Common myeloid progenitor, CD34-positive (primary cell): ENCODE measurements at regions not wholly inside any gene's neighbourhood (a gene's known extent, or its start where the extent isn't known, plus 50 kb on each side); places are given as distances from the start of the nearest gene placed in this dataset.
A peak's percentile ranks its signal among the peaks of the same experiment; 100 is the strongest.

Experiments used
- CTCF ChIA-PET: fragments of 350-600 bp; sonication (Branson Sonifier 250); formaldehyde crosslinking; loops from one replicate; lab custom pipeline; 2021; ENCODE audit warnings: antibody characterized with exemption; lab: Charles Lee
- POLR2A ChIA-PET: fragments of 350-600 bp; sonication (Branson Sonifier 250); formaldehyde crosslinking; loops from one replicate; lab custom pipeline; 2021; ENCODE audit warnings: antibody characterized with exemption; lab: Charles Lee
- DNase-seq, 3 donors: peaks; one replicate each; pipeline versions ENCODE4 v3.0.0 to v3.0.0-alpha.2; 2013
- H3K27ac ChIP-seq, 2 experiments: 1 replicate in 1 of 2; 2 replicates in 1 of 2; pipeline ENCODE4 v1.7.0; 2013; ENCODE audit warnings: inconsistent platforms in 2 of 2, low read length in 2 of 2, mild to moderate bottlenecking in 2 of 2, low read depth in 1 of 2, moderate library complexity in 1 of 2; ENCODE audit not compliant: severe bottlenecking in 2 of 2, insufficient read depth in 1 of 2, poor library complexity in 1 of 2
- H3K27me3 ChIP-seq, 5 experiments: replicated peaks in 2 of 5; 1 replicate in 3 of 5; 2 replicates in 2 of 5; pipeline versions ENCODE4 v1.6.1 to v1.7.0; 2013; ENCODE audit warnings: low read length in 4 of 5, mild to moderate bottlenecking in 2 of 5, moderate library complexity in 2 of 5, inconsistent platforms in 1 of 5; ENCODE audit not compliant: insufficient read depth in 5 of 5, control insufficient read depth in 4 of 5
- H3K36me3 ChIP-seq, 4 experiments: 1 replicate in 2 of 4; 2 replicates in 2 of 4; pipeline versions ENCODE4 v1.6.1 to v1.7.0; 2013; ENCODE audit warnings: low read length in 3 of 4, control low read depth in 1 of 4, mild to moderate bottlenecking in 1 of 4; ENCODE audit not compliant: control insufficient read depth in 4 of 4, insufficient read depth in 4 of 4
- H3K4me1 ChIP-seq, 4 experiments: 1 replicate in 3 of 4; 2 replicates in 1 of 4; pipeline versions ENCODE4 v1.6.1 to v1.7.1; 2013; ENCODE audit warnings: low read length in 3 of 4, mild to moderate bottlenecking in 3 of 4, control low read depth in 1 of 4, inconsistent platforms in 1 of 4, moderate library complexity in 1 of 4; ENCODE audit not compliant: control insufficient read depth in 4 of 4, insufficient read depth in 4 of 4; ENCODE audit errors: control extremely low read depth in 1 of 4
- H3K4me3 ChIP-seq, 7 experiments: 1 replicate in 4 of 7; 2 replicates in 3 of 7; pipeline versions ENCODE4 v1.5.1 to v1.7.0; 2013; ENCODE audit warnings: mild to moderate bottlenecking in 7 of 7, low read length in 6 of 7, moderate library complexity in 6 of 7, inconsistent platforms in 2 of 7, low read depth in 2 of 7, control low read depth in 1 of 7; ENCODE audit not compliant: insufficient read depth in 4 of 7, control insufficient read depth in 1 of 7; ENCODE audit errors: extremely low read depth in 1 of 7
- H3K9me3 ChIP-seq, 5 experiments: 1 replicate in 4 of 5; 2 replicates in 1 of 5; pipeline versions ENCODE4 v1.6.1 to v1.7.1; 2013; ENCODE audit warnings: low read length in 4 of 5, mild to moderate bottlenecking in 2 of 5, inconsistent platforms in 1 of 5, low read depth in 1 of 5, moderate library complexity in 1 of 5; ENCODE audit not compliant: control insufficient read depth in 4 of 5, insufficient read depth in 2 of 5; ENCODE audit errors: control extremely low read depth in 1 of 5
- WGBS: methylation state at CpG from one replicate; pipeline ENCODE4 v1.1.5; 2013; ENCODE audit not compliant: insufficient coverage; 5-methylcytosine and 5-hydroxymethylcytosine counted together

GRCh38 chr6:81486234-81486633, 266.2 kb downstream of the TENT5A start:
- ChIA-PET CTCF (no interaction called here), POLR2A (no interaction called here)
- no CpG with 5 or more reads among the region's 1 CpG for WGBS
- no peaks in the 10 kb centered on the region for H3K9me3 ChIP-seq
- no peak overlapping the region for H3K4me3 ChIP-seq
- DNase-seq: no peak
- H3K27ac ChIP-seq: no peak overlapping the region
- H3K27me3 ChIP-seq: peaks cover 0 to 2% (median 0%) of the 10 kb centered on the region in 5 experiments
- no peaks in the 10 kb centered on the region for H3K36me3 ChIP-seq
- H3K4me1 ChIP-seq: no peaks in the 10 kb centered on the region

DNA sequence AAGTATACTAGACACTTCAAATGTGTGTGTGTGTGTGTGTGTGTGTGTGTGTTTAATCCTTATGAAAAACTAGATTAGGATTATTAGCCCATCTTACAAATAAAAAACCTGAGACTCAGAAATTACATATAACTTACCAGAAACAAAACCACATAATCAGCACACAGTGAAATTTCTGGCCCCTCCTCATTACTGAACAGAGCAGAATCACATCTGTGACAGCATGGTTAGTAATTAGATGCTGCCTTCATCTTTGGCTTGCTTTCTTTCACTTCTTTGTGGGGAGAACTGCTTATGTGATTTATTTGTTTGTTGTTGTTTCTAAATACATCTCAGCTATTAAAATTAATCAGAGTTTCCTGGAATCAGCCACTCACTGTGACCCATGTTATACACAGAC, 267.1 kb downstream of the TENT5A start:
- CTCF ChIA-PET: no interaction called here
- DNase-seq: no peak
- Histone ChIP-seq H3K9me3 (no peaks in the 10 kb centered on the region), H3K36me3 (no peaks in the 10 kb centered on the region), H3K4me3 (no peak overlapping the region), H3K27ac (no peak overlapping the region), H3K27me3 (peaks cover 0 to 2% (median 0%) of the 10 kb centered on the region in 5 experiments), H3K4me1 (no peaks in the 10 kb centered on the region)
- POLR2A ChIA-PET: no interaction called here

DNA sequence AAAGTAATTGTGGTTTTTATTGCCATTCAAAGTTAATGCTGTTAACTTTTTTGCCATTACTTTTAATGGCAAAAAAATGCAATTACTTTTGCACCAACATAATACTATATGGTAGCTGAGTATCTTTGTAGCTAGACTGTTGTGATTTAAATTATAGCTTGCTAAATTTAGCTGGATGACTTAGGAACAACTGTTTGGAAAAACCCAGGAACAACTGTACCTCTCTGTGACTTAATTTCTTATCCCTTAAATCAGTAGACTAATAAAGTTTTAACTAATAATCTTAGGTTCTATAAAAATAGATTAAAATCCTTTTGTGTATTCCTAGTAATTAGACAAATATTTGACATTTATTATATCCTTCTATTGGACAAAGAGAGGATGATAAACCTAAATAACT, 268.2 kb downstream of the TENT5A start:
- Histone ChIP-seq H3K36me3 (no peaks in the 10 kb centered on the region), H3K9me3 (no peaks in the 10 kb centered on the region), H3K4me1 (no peaks in the 10 kb centered on the region), H3K27ac (no peak overlapping the region), H3K27me3 (peaks cover 0 to 2% (median 0%) of the 10 kb centered on the region in 5 experiments), H3K4me3 (no peak overlapping the region)
- ChIA-PET CTCF (no interaction called here), POLR2A (no interaction called here)
- DNase-seq: no peak

GRCh38 chr6:81480139-81480538, 272.3 kb downstream of the TENT5A start:
- Histone ChIP-seq H3K4me3 (no peak overlapping the region), H3K36me3 (no peaks in the 10 kb centered on the region), H3K27ac (no peak overlapping the region), H3K4me1 (no peaks in the 10 kb centered on the region), H3K27me3 (peaks cover 0 to 2% (median 0%) of the 10 kb centered on the region in 5 experiments), H3K9me3 (no peaks in the 10 kb centered on the region)
- CTCF ChIA-PET: no interaction called here
- DNase-seq: no peak
- POLR2A ChIA-PET: no interaction called here

DNA sequence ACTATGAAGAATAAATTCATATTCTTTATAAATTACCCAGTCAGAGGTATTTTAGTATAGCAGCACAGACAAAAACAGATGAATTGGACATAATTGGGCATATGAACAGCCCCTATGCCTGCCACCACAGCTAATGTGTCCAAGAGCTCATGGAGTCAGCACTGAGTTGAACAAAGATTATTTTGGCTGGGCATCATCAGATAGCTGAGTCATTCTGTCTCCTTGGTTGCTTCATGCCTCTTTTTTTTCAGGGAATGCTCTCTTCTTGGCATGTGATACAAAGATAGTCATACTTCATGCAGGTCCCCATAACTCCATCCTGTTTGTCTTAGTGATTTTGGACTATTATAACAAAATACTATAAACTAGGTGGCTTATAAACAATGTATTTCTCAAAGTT, 275.6 kb downstream of the TENT5A start:
- Histone ChIP-seq H3K4me1 (no peaks in the 10 kb centered on the region), H3K36me3 (no peaks in the 10 kb centered on the region), H3K27me3 (no peaks in the 10 kb centered on the region), H3K9me3 (no peaks in the 10 kb centered on the region), H3K27ac (no peak overlapping the region), H3K4me3 (no peak overlapping the region)
- ChIA-PET POLR2A (no interaction called here), CTCF (no interaction called here)
- no peak for DNase-seq

- Histone ChIP-seq H3K36me3 (no peaks in the 10 kb centered on the region), H3K4me1 (no peaks in the 10 kb centered on the region), H3K9me3 (no peaks in the 10 kb centered on the region), H3K27ac (no peak overlapping the region), H3K4me3 (no peak overlapping the region), H3K27me3 (no peaks in the 10 kb centered on the region)
- WGBS: 100% methylated on average over 1 of the region's 2 CpGs
- POLR2A ChIA-PET: no interaction called here
- CTCF ChIA-PET: no interaction called here
- DNase-seq: no peak
Observed at GRCh38 chr6:81475646-81476045, 276.8 kb downstream of the TENT5A start.

GRCh38 chr6:81465859-81466258, 286.6 kb downstream of the TENT5A start:
- H3K27ac ChIP-seq: no peak overlapping the region
- H3K4me1 ChIP-seq: no peaks in the 10 kb centered on the region
- no peaks in the 10 kb centered on the region for H3K27me3 ChIP-seq
- H3K36me3 ChIP-seq: no peaks in the 10 kb centered on the region
- ChIA-PET POLR2A (no interaction called here), CTCF (interaction anchor here (1.0 kb wide), 1 partner anchor 288 kb away, joined by 4 read pairs; no protein-coding TSS in a partner anchor)
- no peak overlapping the region for H3K4me3 ChIP-seq
- DNase-seq: peak; percentile 3 to 35 (median 30)
- peaks cover 0 to 1% (median 0%) of the 10 kb centered on the region in 5 experiments for H3K9me3 ChIP-seq
